Right renal cortex interstitium (tissue), 3 donors: ENCODE measurements at regions not wholly inside any gene's neighbourhood (a gene's known extent, or its start where the extent isn't known, plus 50 kb on each side); places are given as distances from the start of the nearest gene placed in this dataset.

ENCODE experiments used
- DNase-seq, 3 donors: peaks; one replicate each; pipeline ENCODE4 v3.0.0-alpha.2; 2013; ENCODE audit warnings: low read depth in 3 of 3, low spot score in 2 of 3

- no peak for DNase-seq
Observed at GRCh38 chr10:90174531-90174930, 473.1 kb downstream of the KIF20B start.

GRCh38 chr10:90175161-90175681 lies 473.8 kb downstream of the KIF20B start:
- no peak for DNase-seq

DNA sequence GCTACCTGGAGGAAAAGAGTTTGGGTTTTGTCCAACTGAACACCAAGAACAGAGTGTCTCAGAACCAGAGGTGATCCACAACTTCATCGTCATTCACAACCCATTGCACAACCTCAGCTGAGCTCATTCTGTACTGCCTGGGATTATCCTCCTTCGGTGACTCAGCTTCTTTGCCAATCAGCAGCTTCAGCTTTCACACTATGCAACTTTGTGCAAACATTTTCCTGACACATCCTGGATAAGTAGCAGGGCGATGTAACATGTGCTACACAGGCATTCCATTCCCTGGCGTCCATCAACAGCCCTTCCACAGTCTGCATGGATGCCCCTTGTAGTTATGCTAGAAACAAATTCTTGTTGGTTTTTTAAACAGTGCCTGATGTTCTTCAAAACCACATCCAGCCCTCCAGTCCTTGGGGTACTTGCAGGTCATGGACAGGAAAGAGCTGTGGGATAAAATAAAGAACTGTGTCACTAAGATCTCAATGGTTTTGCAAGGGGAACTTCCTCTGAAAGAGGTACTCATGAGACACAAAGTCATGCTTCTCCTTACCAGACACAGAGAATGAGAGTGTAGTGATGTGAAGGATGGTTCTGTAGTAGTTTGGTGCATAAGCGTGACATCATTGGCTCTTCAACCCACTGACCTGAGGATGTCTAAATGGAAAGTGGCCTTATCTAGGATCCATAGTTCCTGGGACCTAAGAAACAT lies 478.5 kb downstream of the KIF20B start:
- DNase-seq = no peak

GRCh38 chr10:90180886-90181691 lies 479.7 kb downstream of the KIF20B start:
- DNase-seq = no peak

GRCh38 chr10:90192825-90193224 lies 491.4 kb downstream of the KIF20B start:
- DNase-seq = no peak

DNA sequence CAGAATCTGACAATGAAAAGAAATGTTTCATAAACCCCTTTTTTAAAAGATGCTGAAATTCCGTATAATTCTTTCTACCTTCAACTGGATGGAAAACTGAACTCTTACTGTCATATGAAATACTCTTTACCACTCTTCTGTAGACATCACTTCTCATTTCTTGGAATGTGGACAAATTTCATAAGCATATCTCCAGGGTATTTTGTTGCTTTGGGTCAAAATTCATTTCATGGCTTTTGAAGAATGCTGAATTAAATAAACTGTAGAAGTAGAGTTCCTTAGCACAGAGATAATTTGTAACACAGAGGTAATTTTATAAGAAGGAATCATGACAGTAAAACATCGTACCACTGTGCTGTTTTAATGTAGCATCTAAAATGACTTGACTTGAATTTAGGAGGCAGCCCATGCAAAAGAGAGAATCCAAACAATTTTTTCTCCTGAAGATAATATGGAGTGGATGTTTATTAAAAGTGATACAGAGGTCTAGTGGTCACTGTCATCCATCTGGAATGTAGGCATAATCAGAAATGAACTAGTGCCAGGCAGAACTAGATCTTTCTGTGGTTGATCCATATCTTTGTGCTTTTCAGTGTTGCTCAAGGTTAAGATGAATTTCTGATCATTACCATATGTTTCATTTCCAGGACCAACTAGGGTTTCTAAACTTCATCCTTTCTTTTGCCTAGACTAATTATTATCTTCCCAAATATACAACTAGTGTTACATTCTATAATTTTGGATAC lies 492.0 kb downstream of the KIF20B start:
- no peak for DNase-seq

DNA sequence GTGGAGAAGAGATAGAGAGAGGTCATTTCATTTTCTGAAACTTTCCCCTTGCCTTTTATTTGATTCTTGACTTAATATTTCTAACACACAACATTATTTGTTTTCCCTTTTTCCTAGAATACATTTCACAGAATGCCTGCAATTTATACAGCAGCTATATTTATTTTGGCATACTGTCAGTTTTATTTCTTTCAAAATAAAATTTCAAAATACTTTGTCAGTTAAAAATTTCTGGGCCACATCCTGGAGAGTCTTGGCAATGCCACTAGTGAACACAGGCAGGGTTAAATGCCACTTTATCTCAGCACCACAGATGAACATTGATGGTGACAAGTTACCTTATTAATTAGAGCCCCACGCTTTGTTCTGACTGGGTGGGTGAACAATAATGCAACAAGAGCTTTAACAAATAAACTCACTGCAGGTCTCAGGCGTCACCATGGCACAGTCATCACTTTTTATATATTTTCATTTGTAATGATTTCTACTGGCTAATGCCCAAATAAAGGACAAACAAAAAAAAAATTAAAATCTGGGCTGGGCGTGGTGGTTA lies 494.0 kb downstream of the KIF20B start:
- DNase-seq = no peak

- no peak for DNase-seq
Observed at GRCh38 chr10:90197766-90198165, 496.4 kb downstream of the KIF20B start.

DNA sequence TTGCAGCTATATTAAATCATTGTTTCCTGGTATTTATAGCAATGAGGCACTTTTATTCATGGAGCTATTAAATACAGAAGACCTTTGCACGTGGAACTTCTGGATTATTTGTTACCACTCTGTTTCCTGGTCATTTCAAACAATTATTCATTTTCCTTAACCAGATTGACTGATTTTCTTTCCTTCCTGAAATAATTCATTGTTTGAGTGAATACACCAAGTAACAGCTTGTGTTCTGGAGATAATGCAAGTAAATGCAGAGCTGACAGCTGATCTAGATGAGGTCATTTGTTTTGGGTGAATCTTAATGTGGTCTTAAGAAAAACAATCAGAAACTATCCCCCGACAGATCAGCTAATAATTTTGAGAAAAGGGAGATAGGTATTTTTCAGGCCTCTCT lies 497.7 kb downstream of the KIF20B start:
- DNase-seq = peak in 1 of 3 donors; percentile 16

GRCh38 chr10:90199513-90199912 lies 498.1 kb downstream of the KIF20B start:
- no peak for DNase-seq

DNA sequence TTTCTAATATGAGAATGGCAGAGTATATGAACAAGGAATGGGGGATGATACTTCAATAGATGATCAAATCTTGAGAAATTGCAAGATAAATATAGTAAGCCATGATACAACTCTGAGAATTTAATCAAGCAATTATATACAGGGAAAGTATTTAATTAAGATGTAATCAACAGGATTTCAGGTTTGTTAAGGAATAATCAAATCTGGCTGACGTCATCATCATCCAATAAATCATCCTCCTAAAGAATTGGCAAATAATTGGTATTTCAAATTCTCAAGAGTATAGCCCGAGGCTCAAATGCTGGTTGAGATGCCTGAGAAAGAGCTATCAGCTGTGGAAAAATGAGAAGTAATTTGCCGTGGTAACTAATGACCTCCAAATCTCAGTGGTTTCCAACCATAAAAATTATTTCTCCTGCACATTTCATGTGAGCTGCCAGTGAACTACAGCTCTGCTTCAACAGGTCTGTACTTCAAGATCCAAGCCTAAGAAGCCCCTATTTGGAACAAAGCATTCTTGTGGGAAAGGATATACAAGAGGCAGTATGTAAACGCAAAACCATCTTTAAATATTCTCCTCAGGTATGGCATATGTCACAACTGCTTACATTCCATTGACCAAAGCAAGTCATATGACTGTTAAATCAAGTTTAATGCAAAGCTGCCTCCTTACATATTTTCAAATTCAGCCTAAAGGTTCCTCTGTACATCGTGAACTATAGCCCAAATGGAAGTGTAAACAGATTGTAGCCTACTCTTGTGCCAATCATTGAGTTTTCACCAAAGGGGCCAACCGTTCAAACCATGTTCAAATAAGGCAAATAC lies 503.0 kb downstream of the KIF20B start:
- no peak for DNase-seq

DNA sequence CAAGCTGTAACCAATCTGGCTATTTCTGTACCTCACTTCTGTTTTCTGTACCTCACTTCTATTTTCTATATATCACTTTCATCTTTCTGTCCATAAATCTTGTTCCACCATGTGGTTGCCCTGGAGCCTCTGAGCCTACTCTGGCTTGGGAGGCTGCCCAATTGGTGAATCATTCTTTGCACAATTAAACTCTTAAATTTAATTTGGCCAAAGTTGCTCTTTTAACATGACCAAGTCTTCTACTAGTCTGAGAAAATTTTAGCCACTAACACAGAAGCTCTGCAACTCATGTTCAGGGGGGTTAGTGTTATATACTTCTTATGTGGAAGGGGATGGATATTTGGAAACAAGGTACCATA lies 503.5 kb downstream of the KIF20B start:
- DNase-seq = no peak

GRCh38 chr10:90205340-90205739 lies 503.9 kb downstream of the KIF20B start:
- no peak for DNase-seq

DNA sequence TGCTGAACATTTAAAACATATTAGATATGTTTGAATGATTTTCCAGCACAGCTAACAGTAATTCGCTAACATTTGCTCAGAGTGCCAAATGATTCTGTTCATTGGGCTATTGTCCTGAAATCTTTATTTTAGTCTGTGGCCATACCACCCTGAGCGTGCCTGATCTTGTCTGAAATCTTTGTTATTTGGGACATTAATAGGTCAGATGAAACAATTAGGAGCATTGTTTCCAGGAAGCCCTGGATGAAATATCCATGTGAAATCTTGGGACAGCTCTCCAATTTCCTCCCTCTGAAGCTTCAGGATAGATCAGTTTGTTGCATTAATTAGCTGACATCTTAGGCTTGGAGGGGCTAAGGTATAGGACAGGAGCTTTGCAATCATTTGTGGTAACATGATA lies 512.0 kb downstream of the KIF20B start:
- no peak for DNase-seq

GRCh38 chr10:90218846-90219245 lies 517.5 kb downstream of the KIF20B start:
- no peak for DNase-seq

DNA sequence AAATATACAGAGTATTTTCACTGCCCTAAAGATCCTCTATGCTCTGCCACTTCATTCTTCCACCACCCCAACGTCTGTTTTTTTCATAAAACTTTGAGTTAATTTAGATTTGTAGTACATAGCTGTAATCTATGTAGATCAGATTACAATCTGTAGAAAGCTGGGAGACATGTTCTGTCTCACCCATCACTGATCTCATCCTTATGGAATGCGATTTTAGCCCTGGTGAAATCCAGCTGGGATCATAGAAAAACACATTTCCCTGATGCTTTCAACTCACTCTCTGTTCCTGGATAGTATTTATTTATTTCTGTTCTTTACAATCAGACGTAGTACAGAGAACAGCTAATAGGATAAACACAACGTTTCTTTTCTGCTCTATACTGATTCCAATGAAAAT lies 521.0 kb downstream of the KIF20B start:
- DNase-seq = peak in 1 of 3 donors; percentile 7

- no peak for DNase-seq
Observed at GRCh38 chr10:90222939-90223338, 521.5 kb downstream of the KIF20B start.

DNA sequence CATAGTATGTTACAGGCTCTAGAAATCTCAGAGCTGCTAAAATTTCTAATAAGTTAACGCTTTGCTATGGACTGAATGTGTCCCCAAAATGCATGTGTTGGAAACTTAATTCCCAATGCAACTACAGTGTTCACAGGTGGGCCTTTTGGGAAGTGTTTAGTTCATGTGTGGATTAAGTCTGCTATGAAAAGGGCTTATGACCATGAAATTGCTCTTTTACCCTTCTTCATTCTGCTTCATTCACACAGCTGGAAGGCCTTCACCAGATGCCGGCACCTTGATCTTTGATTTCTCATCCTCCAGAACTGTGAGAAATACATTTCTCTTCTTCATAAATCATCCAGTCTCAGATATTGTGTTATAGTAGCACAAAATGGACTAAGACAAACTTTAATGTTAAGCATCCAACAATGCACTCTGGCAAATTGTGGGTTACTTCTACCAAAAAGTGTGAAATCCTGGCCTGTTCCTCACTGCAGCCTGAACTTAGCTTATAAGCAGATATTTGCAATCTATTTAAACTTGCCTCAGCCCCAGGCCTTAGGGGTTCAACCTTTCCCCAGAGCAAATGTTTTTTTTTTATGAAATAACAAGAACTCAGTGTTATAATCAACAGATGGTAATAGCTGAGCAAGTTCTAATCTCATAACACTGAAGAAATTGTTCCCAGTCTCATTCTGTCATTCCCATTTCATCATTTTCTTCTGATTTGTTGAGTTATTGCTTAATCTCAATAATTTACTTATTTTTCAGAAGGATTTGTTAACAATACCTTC lies 523.6 kb downstream of the KIF20B start:
- DNase-seq = no peak

DNA sequence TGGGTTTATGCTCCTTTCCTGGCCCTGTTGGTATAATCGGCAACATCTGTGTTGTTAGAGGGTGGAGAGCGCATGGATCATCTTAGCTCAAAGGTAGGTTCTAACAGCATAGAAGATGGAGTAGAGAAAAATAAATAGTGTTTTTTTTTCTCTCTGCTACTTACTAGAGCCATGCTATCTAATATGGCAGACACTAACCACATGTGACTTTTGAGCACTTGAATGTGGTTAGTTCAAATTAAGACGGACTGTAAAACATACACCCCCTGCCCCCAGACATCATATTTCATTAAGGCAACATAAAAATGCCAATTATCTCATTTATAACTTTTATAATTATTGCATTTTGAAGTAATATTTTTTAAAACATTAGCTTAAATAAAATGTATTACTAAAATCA lies 525.1 kb downstream of the KIF20B start:
- no peak for DNase-seq
